ENCODE measurements at regions not wholly inside any gene's neighbourhood (a gene's known extent, or its start where the extent isn't known, plus 50 kb on each side); places are given as distances from the start of the nearest gene placed in this dataset.

- intact Hi-C loops (cut with micrococcal nuclease) = no loop called here
- H3K36me3 Mint-ChIP-seq (ENCODE audit: low read depth) = no peaks in the 10 kb centered on the region
- H3K9me3 Mint-ChIP-seq = no peaks in the 10 kb centered on the region
- no peak overlapping the region for H3K27ac Mint-ChIP-seq
- no peaks in the 10 kb centered on the region for H3K4me1 Mint-ChIP-seq (ENCODE audit: low read depth)
- H3K27me3 Mint-ChIP-seq = no peaks in the 10 kb centered on the region
- H3K4me3 Mint-ChIP-seq = no peak overlapping the region
These were observed 99.4 kb upstream of the C1orf87 start for GRCh38 chr1:60173006-60173405.

- Mint-ChIP-seq H3K27ac (no peak overlapping the region), H3K4me3 (no peak overlapping the region), H3K36me3 (ENCODE audit: low read depth) (no peaks in the 10 kb centered on the region), H3K27me3 (no peaks in the 10 kb centered on the region), H3K9me3 (no peaks in the 10 kb centered on the region), H3K4me1 (ENCODE audit: low read depth) (no peaks in the 10 kb centered on the region)
- intact Hi-C loops (cut with micrococcal nuclease) = no loop called here
These were observed 98.2 kb upstream of the C1orf87 start for GRCh38 chr1:60171801-60172200.

- Mint-ChIP-seq H3K4me3 (no peak overlapping the region), H3K4me1 (ENCODE audit: low read depth) (no peaks in the 10 kb centered on the region), H3K9me3 (no peaks in the 10 kb centered on the region), H3K27ac (no peak overlapping the region), H3K27me3 (no peaks in the 10 kb centered on the region), H3K36me3 (ENCODE audit: low read depth) (no peaks in the 10 kb centered on the region)
- intact Hi-C loops (cut with micrococcal nuclease) = no loop called here
These were observed 97.1 kb upstream of the C1orf87 start for GRCh38 chr1:60170709-60171108.

GRCh38 chr1:60169206-60169605, 95.6 kb upstream of the C1orf87 start:
- Mint-ChIP-seq H3K36me3 (ENCODE audit: low read depth) (no peaks in the 10 kb centered on the region), H3K4me1 (ENCODE audit: low read depth) (no peaks in the 10 kb centered on the region), H3K4me3 (no peak overlapping the region)

GRCh38 chr1:60162936-60163335, 89.4 kb upstream of the C1orf87 start:
- intact Hi-C loops (cut with micrococcal nuclease) = no loop called here
- Mint-ChIP-seq H3K27me3 (no peaks in the 10 kb centered on the region), H3K36me3 (ENCODE audit: low read depth) (no peaks in the 10 kb centered on the region), H3K9me3 (no peaks in the 10 kb centered on the region), H3K4me1 (ENCODE audit: low read depth) (no peaks in the 10 kb centered on the region), H3K27ac (no peak overlapping the region), H3K4me3 (no peak overlapping the region)

More at GRCh38 chr1:60169206-60169605, 95.6 kb upstream of the C1orf87 start:
- Mint-ChIP-seq H3K27ac (no peak overlapping the region), H3K9me3 (no peaks in the 10 kb centered on the region), H3K27me3 (no peaks in the 10 kb centered on the region)
- intact Hi-C loops (cut with micrococcal nuclease) = no loop called here

- no peak overlapping the region for H3K27ac Mint-ChIP-seq
- intact Hi-C loops (cut with micrococcal nuclease) = no loop called here
- H3K9me3 Mint-ChIP-seq = no peaks in the 10 kb centered on the region
- no peaks in the 10 kb centered on the region for H3K36me3 Mint-ChIP-seq (ENCODE audit: low read depth)
- no peak overlapping the region for H3K4me3 Mint-ChIP-seq
- H3K27me3 Mint-ChIP-seq = no peaks in the 10 kb centered on the region
- no peaks in the 10 kb centered on the region for H3K4me1 Mint-ChIP-seq (ENCODE audit: low read depth)
These were observed 86.6 kb upstream of the C1orf87 start for GRCh38 chr1:60160141-60160540.

- H3K27me3 Mint-ChIP-seq = no peaks in the 10 kb centered on the region
These were observed 82.8 kb upstream of the C1orf87 start for GRCh38 chr1:60156371-60156770.

GRCh38 chr1:60153961-60154360, 80.4 kb upstream of the C1orf87 start:
- intact Hi-C loops (cut with micrococcal nuclease) = no loop called here
- Mint-ChIP-seq H3K27me3 (no peaks in the 10 kb centered on the region), H3K9me3 (no peaks in the 10 kb centered on the region), H3K36me3 (ENCODE audit: low read depth) (no peaks in the 10 kb centered on the region), H3K4me1 (ENCODE audit: low read depth) (no peaks in the 10 kb centered on the region), H3K27ac (no peak overlapping the region), H3K4me3 (no peak overlapping the region)

More at GRCh38 chr1:60156371-60156770, 82.8 kb upstream of the C1orf87 start:
- intact Hi-C loops (cut with micrococcal nuclease) = no loop called here
- no peaks in the 10 kb centered on the region for H3K4me1 Mint-ChIP-seq (ENCODE audit: low read depth)
- no peak overlapping the region for H3K4me3 Mint-ChIP-seq
- H3K36me3 Mint-ChIP-seq (ENCODE audit: low read depth) = no peaks in the 10 kb centered on the region
- no peaks in the 10 kb centered on the region for H3K9me3 Mint-ChIP-seq
- H3K27ac Mint-ChIP-seq = no peak overlapping the region

- Mint-ChIP-seq H3K27me3 (no peaks in the 10 kb centered on the region), H3K36me3 (ENCODE audit: low read depth) (no peaks in the 10 kb centered on the region), H3K4me1 (ENCODE audit: low read depth) (no peaks in the 10 kb centered on the region), H3K9me3 (no peaks in the 10 kb centered on the region), H3K27ac (no peak overlapping the region), H3K4me3 (no peak overlapping the region)
- intact Hi-C loops (cut with micrococcal nuclease) = no loop called here
These were observed 79.3 kb upstream of the C1orf87 start for GRCh38 chr1:60152891-60153290.

GRCh38 chr1:60151311-60151710, 77.7 kb upstream of the C1orf87 start:
- Mint-ChIP-seq H3K27ac (no peak overlapping the region), H3K9me3 (no peaks in the 10 kb centered on the region), H3K4me3 (no peak overlapping the region), H3K27me3 (no peaks in the 10 kb centered on the region), H3K36me3 (ENCODE audit: low read depth) (no peaks in the 10 kb centered on the region), H3K4me1 (ENCODE audit: low read depth) (no peaks in the 10 kb centered on the region)
- intact Hi-C loops (cut with micrococcal nuclease) = no loop called here

- no peak overlapping the region for H3K4me3 Mint-ChIP-seq
- no peaks in the 10 kb centered on the region for H3K4me1 Mint-ChIP-seq (ENCODE audit: low read depth)
- no peaks in the 10 kb centered on the region for H3K36me3 Mint-ChIP-seq (ENCODE audit: low read depth)
- no peaks in the 10 kb centered on the region for H3K9me3 Mint-ChIP-seq
- H3K27ac Mint-ChIP-seq = no peak overlapping the region
- no peaks in the 10 kb centered on the region for H3K27me3 Mint-ChIP-seq
- intact Hi-C loops (cut with micrococcal nuclease) = no loop called here
These were observed 75.7 kb upstream of the C1orf87 start for GRCh38 chr1:60149251-60149650.

GRCh38 chr1:60146884-60147283, 73.3 kb upstream of the C1orf87 start:
- Mint-ChIP-seq H3K36me3 (ENCODE audit: low read depth) (no peaks in the 10 kb centered on the region), H3K27ac (no peak overlapping the region), H3K27me3 (no peaks in the 10 kb centered on the region), H3K4me3 (no peak overlapping the region), H3K4me1 (ENCODE audit: low read depth) (no peaks in the 10 kb centered on the region), H3K9me3 (no peaks in the 10 kb centered on the region)
- intact Hi-C loops (cut with micrococcal nuclease) = no loop called here

GRCh38 chr1:60145771-60146170, 72.2 kb upstream of the C1orf87 start:
- no peaks in the 10 kb centered on the region for H3K36me3 Mint-ChIP-seq (ENCODE audit: low read depth)
- no peaks in the 10 kb centered on the region for H3K4me1 Mint-ChIP-seq (ENCODE audit: low read depth)
- intact Hi-C loops (cut with micrococcal nuclease) = no loop called here
- no peaks in the 10 kb centered on the region for H3K27me3 Mint-ChIP-seq
- H3K4me3 Mint-ChIP-seq = no peak overlapping the region
- no peaks in the 10 kb centered on the region for H3K9me3 Mint-ChIP-seq
- H3K27ac Mint-ChIP-seq = no peak overlapping the region

GRCh38 chr1:60141743-60142142, 68.2 kb upstream of the C1orf87 start:
- Mint-ChIP-seq H3K9me3 (no peaks in the 10 kb centered on the region), H3K4me3 (no peak overlapping the region), H3K36me3 (ENCODE audit: low read depth) (no peaks in the 10 kb centered on the region), H3K4me1 (ENCODE audit: low read depth) (no peaks in the 10 kb centered on the region), H3K27me3 (no peaks in the 10 kb centered on the region), H3K27ac (no peak overlapping the region)
- intact Hi-C loops (cut with micrococcal nuclease) = no loop called here

- no peaks in the 10 kb centered on the region for H3K4me1 Mint-ChIP-seq (ENCODE audit: low read depth)
These were observed 67.7 kb upstream of the C1orf87 start for GRCh38 chr1:60141276-60141675.

More at GRCh38 chr1:60141276-60141675, 67.7 kb upstream of the C1orf87 start:
- H3K9me3 Mint-ChIP-seq = no peaks in the 10 kb centered on the region
- intact Hi-C loops (cut with micrococcal nuclease) = no loop called here
- no peak overlapping the region for H3K27ac Mint-ChIP-seq
- H3K4me3 Mint-ChIP-seq = no peak overlapping the region
- H3K36me3 Mint-ChIP-seq (ENCODE audit: low read depth) = no peaks in the 10 kb centered on the region
- no peaks in the 10 kb centered on the region for H3K27me3 Mint-ChIP-seq
